AML-193 (cell line): ENCODE measurements at regions not wholly inside any gene's neighbourhood (a gene's known extent, or its start where the extent isn't known, plus 50 kb on each side); places are given as distances from the start of the nearest gene placed in this dataset.
"Not testable (repeated sequence)": the region's sequence is repeated elsewhere in the genome, so short reads cannot be mapped to it uniquely, and the experiment has no call there.

ENCODE experiments used
- DNase-seq, 2 experiments: peaks; one replicate each; lab custom pipeline; 2025; lab: John Stamatoyannopoulos, UW

- DNase-seq: peak; percentile 75 to 80
Observed at GRCh38 chr5:165405340-165405739, 1899.9 kb downstream of the MAT2B start.

DNA sequence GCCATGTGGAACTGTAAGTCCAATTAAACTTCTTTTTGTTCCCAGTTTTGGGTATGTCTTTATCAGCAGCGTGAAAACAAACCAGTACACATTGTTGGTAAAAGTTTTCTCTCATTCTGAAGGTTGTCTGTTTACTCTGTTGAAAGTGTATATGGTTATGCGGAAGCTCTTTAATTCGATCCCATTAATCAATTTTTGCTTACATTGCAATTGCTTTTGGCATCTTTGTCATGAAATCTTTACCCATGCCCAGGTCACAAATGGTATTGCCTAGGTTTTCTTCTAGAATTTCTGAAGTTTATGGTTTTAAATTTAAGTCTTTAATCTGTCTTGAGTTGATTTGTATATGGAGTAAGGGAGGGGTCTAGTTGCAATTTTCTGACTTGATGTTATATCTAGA lies 1901.9 kb downstream of the MAT2B start:
- no peak for DNase-seq

GRCh38 chr5:165410476-165410875 lies 1905.1 kb downstream of the MAT2B start:
- DNase-seq: no peak

GRCh38 chr5:165411532-165411931 lies 1906.1 kb downstream of the MAT2B start:
- not testable (repeated sequence) for DNase-seq

- no peak for DNase-seq
Observed at GRCh38 chr5:165420493-165420892, 1915.1 kb downstream of the MAT2B start.

DNA sequence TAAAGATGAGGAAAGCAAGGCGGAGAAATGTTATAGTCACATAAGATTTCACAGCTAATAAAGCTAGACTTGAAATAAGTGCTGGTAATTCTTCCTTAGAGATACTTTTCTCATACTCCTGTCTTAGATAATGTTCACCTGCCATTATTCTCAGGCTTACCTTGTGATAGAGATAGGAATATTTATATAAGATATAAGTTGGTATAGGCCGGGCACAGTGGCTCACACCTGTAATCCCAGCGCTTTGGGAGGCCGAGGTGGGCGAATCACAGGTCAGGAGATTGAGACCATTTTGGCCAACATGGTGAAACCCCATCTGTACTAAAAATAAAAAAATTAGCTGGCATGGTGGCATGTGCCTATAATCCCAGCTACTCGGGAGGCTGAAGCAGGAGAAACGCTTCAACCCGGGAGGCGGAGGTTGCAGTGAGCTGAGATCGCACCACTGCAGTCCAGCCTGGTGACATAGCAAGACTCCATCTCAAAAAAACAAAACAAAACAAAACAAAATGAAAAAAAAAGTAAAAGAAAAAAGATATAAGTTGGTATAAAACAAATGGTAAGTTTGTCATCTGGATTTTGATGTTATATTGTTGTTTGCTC lies 1918.4 kb downstream of the MAT2B start:
- no peak for DNase-seq

DNA sequence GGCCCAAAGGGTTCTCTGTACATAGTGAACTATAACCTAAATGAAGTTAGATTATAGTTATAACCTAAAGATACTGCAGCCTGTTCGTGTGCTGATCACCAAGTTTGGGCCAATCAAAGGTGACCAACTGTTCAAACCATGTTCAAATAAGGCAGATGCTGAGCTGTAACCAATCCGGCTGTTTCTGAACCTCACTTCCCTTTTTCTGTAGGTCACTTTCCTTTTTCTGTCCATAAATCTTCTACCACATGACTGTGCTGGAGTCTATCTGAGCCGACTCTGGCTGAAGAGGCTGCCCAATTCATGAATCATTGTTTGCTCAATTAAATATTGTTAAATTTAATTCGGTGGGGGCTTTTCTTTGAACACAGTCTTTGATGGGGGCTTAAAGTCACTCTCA lies 1920.2 kb downstream of the MAT2B start:
- no peak for DNase-seq

DNA sequence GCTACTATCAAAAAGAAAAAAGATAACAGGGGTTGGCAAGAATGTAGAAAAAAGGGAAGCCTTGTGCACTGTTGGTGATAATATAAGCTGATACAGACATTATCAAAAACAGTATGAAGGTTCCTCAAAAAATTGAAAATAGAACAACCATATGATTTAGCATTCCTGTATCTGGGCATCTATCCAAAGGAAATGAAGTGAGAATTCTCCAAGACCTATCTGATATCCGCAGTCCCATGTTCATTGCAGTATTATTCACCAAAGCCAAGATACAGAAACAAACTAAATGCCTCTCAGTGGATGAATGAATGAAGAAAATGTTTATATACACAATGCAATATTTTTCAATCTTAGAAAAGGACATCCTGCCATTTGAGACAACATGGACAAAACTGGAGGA lies 1943.3 kb downstream of the MAT2B start:
- DNase-seq: no peak

DNA sequence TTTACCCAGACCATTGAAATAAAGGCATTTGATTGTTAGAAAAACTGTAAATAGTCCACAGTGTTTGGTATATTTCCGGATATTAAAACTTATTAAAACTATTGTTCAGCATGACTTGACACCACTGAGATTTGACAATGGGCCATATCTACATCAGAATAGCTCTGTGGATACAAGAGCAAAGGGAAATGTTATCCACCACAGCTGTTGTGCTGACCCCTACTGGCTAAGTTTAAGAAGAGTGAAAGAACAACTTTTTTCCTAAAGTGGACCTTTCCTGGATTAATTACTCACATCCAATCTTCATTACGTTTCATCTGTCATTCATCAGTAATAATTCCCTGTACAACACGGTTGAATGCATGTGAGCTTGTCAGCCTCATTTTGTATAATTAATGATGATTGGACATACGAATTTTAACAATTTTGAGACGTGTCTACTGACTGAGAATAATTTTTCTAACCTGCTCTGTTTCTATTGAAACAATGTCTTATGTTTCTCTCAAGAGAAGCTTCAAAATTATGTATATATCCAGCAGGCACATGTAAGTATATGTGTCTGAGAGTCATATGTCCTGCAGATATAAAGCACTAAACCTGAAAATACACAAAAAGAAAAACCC lies 1952.6 kb downstream of the MAT2B start:
- peak; percentile 63 to 66 for DNase-seq

- no peak for DNase-seq
Observed at GRCh38 chr5:165459232-165459631, 1953.8 kb downstream of the MAT2B start.

GRCh38 chr5:165460911-165461310 lies 1955.5 kb downstream of the MAT2B start:
- DNase-seq: no peak

GRCh38 chr5:165477546-165477945 lies 1972.1 kb downstream of the MAT2B start:
- no peak for DNase-seq

DNA sequence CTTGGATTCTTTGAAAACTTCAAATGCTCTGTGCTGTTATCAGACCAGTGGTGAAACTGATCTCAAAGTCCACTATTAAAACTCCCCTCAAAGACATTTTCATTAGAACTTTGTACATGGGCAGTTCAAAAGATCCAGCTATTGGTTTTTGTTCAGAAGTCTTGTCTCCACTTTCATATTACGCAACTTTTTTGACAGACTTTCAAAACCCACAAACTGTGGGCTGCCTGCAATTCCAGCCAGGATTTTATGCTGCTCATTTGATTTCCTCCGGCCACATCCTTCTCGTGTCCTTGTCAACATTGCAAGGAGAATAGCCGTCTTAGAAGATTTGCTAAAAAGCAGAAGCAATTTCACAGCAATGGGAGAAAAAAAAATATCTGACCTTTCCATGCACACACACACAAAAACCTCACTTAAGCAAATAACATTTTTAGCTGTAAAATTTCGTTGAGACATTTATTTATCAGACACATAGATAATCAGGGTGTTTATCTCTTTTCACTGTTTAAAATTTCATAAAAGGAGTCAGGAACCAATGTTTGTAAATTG lies 1990.5 kb downstream of the MAT2B start:
- peak in 1 of 2 experiments; percentile 12 for DNase-seq

DNA sequence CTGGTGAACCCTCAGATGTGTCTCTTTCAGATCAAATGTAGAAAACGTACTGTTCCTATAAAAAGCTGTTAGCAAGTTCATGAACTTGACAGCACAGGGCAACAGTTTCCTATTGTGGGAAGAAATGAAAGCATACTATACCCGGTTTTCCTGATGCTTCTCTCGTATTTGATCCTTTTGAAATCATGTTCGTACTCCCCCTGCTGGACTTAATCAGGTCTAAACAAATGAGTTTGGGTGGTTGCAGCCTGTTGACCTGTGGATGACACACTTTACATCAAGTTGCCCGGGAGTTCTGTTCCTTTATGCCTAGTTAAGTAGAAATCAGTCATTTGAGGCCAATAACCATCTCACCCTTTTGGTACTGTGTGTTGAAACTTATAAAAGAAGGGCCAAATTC lies 1992.3 kb downstream of the MAT2B start:
- DNase-seq: peak in 1 of 2 experiments; percentile 6

GRCh38 chr5:165502893-165503691 lies 1997.7 kb downstream of the MAT2B start:
- DNase-seq: no peak

- no peak for DNase-seq
Observed at GRCh38 chr5:165504674-165505073, 1999.3 kb downstream of the MAT2B start.

DNA sequence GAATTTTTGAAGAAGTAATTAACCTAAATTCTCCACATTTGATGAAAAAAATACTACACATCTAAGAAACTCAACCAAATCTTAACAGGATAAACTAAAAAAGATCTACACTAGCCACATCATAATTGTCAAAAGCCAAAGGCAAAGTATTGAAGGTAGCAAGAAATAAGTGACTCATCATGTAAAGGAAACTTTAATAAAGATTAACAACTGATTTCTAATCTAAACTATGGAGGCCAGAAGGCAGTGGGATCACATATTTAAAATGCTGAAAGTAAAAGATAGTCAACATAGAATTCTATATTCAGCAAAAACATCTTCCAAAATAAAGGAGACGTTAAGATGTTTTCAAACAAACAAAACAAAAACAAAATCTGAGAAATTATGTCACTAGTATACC lies 2002.9 kb downstream of the MAT2B start:
- no peak for DNase-seq

GRCh38 chr5:165508861-165509260 lies 2003.4 kb downstream of the MAT2B start:
- DNase-seq: no peak

DNA sequence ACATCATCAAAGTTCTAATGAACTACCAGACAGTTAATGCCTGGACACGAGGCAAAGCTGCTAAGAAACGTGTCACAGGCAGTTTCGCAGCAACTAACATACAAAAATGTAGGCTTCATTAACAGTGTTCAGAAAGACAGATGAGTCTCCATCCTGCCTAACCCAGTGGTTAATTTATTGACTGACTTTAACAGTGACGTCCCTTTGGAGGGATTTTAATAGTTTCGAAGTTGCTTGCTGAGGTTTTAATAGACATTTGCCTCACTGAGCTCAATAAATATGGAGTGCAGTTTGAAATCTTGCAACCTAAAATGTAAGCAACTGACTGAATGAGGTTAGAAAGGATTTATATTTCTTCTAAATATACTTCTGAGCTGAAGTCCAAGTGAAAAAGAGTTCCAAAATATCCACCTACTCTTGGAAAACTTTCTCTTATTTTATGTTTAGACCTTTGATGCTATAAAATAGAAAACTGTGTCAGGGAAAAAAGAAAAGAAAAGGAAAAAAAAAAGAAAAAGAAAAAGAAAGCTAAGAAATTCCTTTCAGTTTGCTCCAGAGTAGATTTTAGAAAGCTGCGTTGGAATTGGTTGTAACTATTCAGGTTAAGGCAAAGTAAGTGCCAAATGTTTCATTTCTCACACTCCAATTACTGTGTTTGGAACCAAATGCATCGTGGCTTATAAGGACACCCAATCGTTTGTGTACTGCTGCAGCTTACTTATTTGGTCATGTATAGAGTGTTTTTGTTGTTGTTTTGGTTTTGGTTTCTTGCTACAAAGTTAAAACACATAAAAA lies 2016.6 kb downstream of the MAT2B start:
- no peak for DNase-seq

DNA sequence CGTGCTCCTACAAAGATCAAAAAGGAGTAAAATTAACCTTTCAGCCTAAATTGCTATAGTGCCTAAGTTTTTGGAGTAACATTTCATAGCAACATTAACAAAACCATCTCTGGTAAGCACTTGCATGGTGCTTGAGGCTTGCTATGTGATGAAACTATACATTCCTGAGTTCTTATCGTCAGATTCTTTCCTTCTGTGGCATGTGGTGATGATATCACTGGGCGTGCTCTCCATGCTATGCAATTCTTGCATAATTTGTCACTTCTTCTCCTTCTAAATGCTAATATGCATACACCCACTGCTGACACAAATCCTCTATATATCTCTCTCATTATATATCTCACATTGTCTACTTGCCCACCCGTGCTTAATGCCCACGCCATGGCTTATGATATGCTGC lies 2019.9 kb downstream of the MAT2B start:
- no peak for DNase-seq

GRCh38 chr5:165526357-165526756 lies 2020.9 kb downstream of the MAT2B start:
- no peak for DNase-seq

GRCh38 chr5:165527577-165527976 lies 2022.2 kb downstream of the MAT2B start:
- DNase-seq: no peak
